ENCODE measurements at regions not wholly inside any gene's neighbourhood (a gene's known extent, or its start where the extent isn't known, plus 50 kb on each side); places are given as distances from the start of the nearest gene placed in this dataset.

GRCh38 chr20:4373454-4373853 lies 124.4 kb upstream of the ADRA1D start:
- TF ChIP-seq CTCF (IDR thresholded peaks at IDR 0.05) (no peak), MYC (IDR thresholded peaks at IDR 0.05; ENCODE audit: borderline replicate concordance, low read length) (no peak), MAFK (IDR thresholded peaks at IDR 0.05; ENCODE audit: partially characterized antibody) (no peak), GATA3 (IDR thresholded peaks at IDR 0.05; ENCODE audit: borderline replicate concordance) (no peak), ZNF302 (CRISPR knock-in tag; IDR thresholded peaks at IDR 0.05) (no peak), MAZ (IDR thresholded peaks at IDR 0.05; ENCODE audit: borderline replicate concordance, low read depth, low read length) (no peak), BHLHE40 (IDR thresholded peaks at IDR 0.05; ENCODE audit: low read depth, low read length) (no peak), RFX5 (IDR thresholded peaks at IDR 0.05) (no peak), SREBF2 (IDR thresholded peaks at IDR 0.05) (no peak), CHD4 (IDR thresholded peaks at IDR 0.05; ENCODE audit: borderline replicate concordance) (no peak), CHD2 (IDR thresholded peaks at IDR 0.05; ENCODE audit: low read length, partially characterized antibody) (no peak), HMGXB4 (CRISPR knock-in tag; IDR thresholded peaks at IDR 0.05; ENCODE audit: borderline replicate concordance) (no peak), TP53 (CRISPR knock-in tag; IDR thresholded peaks at IDR 0.05) (no peak), EHMT2 (IDR thresholded peaks at IDR 0.05; ENCODE audit: low read depth) (no peak)

Data from A549 (cell line).